SKM-1 (cell line): ENCODE measurements at regions not wholly inside any gene's neighbourhood (a gene's known extent, or its start where the extent isn't known, plus 50 kb on each side); places are given as distances from the start of the nearest gene placed in this dataset.

ENCODE experiments used
- DNase-seq: peaks from one replicate; lab custom pipeline; 2025; ENCODE audit not compliant: unreplicated experiment; lab: John Stamatoyannopoulos, UW

- DNase-seq = no peak
Observed at GRCh38 chr19:28020619-28021258, 1192.2 kb downstream of the UQCRFS1 start.

GRCh38 chr19:28019901-28020300 is 1193.0 kb downstream of the UQCRFS1 start:
- DNase-seq = no peak

- no peak for DNase-seq
Observed at GRCh38 chr19:28019371-28019770, 1193.6 kb downstream of the UQCRFS1 start.

- no peak for DNase-seq
Observed at GRCh38 chr19:28018499-28018898, 1194.5 kb downstream of the UQCRFS1 start.

- no peak for DNase-seq
Observed at GRCh38 chr19:28014615-28015405, 1198.1 kb downstream of the UQCRFS1 start.

GRCh38 chr19:28012361-28012760 is 1200.6 kb downstream of the UQCRFS1 start:
- no peak for DNase-seq

GRCh38 chr19:28010656-28011055 is 1202.3 kb downstream of the UQCRFS1 start:
- no peak for DNase-seq

- no peak for DNase-seq
Observed at GRCh38 chr19:28009696-28010095, 1203.3 kb downstream of the UQCRFS1 start.

- no peak for DNase-seq
Observed at GRCh38 chr19:28008695-28009094, 1204.3 kb downstream of the UQCRFS1 start.

- no peak for DNase-seq
Observed at GRCh38 chr19:28003543-28003942, 1209.4 kb downstream of the UQCRFS1 start.

GRCh38 chr19:27997069-27997468 is 1215.9 kb downstream of the UQCRFS1 start:
- no peak for DNase-seq

- DNase-seq = no peak
Observed at GRCh38 chr19:27993619-27994570, 1219.1 kb downstream of the UQCRFS1 start.

GRCh38 chr19:27986299-27986698 is 1226.7 kb downstream of the UQCRFS1 start:
- DNase-seq = no peak

GRCh38 chr19:27975419-27976005 is 1237.4 kb downstream of the UQCRFS1 start:
- DNase-seq = no peak

GRCh38 chr19:27974082-27974513 is 1238.9 kb downstream of the UQCRFS1 start:
- peak; percentile 21 for DNase-seq

GRCh38 chr19:27972291-27973040 is 1240.5 kb downstream of the UQCRFS1 start:
- DNase-seq = no peak

- no peak for DNase-seq
Observed at GRCh38 chr19:27971869-27972268, 1241.1 kb downstream of the UQCRFS1 start.

GRCh38 chr19:27971071-27971470 is 1241.9 kb downstream of the UQCRFS1 start:
- DNase-seq = no peak

- DNase-seq = peak; percentile 14
Observed at GRCh38 chr19:27966390-27966816, 1246.5 kb downstream of the UQCRFS1 start.

GRCh38 chr19:27964185-27964584 is 1248.8 kb downstream of the UQCRFS1 start:
- no peak for DNase-seq
